Liver (tissue), 8 donors: ENCODE measurements at regions not wholly inside any gene's neighbourhood (a gene's known extent, or its start where the extent isn't known, plus 50 kb on each side); places are given as distances from the start of the nearest gene placed in this dataset.

Source experiments
- DNase-seq: peaks from one replicate; pipeline ENCODE4 v3.0.0-alpha.2; 2017; ENCODE audit warnings: low spot score
- H3K27ac ChIP-seq, 2 donors: one replicate each; pipeline ENCODE4 v1.7.0; 2013; ENCODE audit warnings: inconsistent platforms in 2 of 2, low read length in 2 of 2, control low read depth in 1 of 2, low read depth in 1 of 2, mild to moderate bottlenecking in 1 of 2
- H3K27me3 ChIP-seq, 4 donors: one replicate each; pipeline versions ENCODE4 v1.6.1 to v1.7.0; 2013; ENCODE audit warnings: low read length in 3 of 4, inconsistent platforms in 1 of 4, mild to moderate bottlenecking in 1 of 4, moderate library complexity in 1 of 4; ENCODE audit not compliant: control insufficient read depth in 4 of 4, insufficient read depth in 4 of 4
- H3K36me3 ChIP-seq, 4 donors: one replicate each; pipeline versions ENCODE4 v1.6.1 to v1.7.0; 2013; ENCODE audit warnings: low read length in 3 of 4, mild to moderate bottlenecking in 3 of 4, low read depth in 1 of 4, moderate library complexity in 1 of 4; ENCODE audit not compliant: control insufficient read depth in 4 of 4, insufficient read depth in 3 of 4
- H3K4me1 ChIP-seq, 4 donors: one replicate each; pipeline versions ENCODE4 v1.6.1 to v1.7.0; 2013; ENCODE audit warnings: low read length in 3 of 4, mild to moderate bottlenecking in 3 of 4, moderate library complexity in 1 of 4; ENCODE audit not compliant: control insufficient read depth in 4 of 4, insufficient read depth in 4 of 4
- H3K4me3 ChIP-seq, 3 donors: one replicate each; pipeline versions ENCODE4 v1.6.1 to v1.7.0; 2013; ENCODE audit warnings: low read length in 3 of 3, control low read depth in 1 of 3, low read depth in 1 of 3, mild to moderate bottlenecking in 1 of 3
- H3K9ac ChIP-seq, 2 donors: one replicate each; pipeline ENCODE4 v1.7.0; 2013; ENCODE audit warnings: low read length in 2 of 2, mild to moderate bottlenecking in 2 of 2, moderate library complexity in 2 of 2, control low read depth in 1 of 2, low read depth in 1 of 2
- H3K9me3 ChIP-seq, 4 donors: one replicate each; pipeline versions ENCODE4 v1.6.1 to v1.7.0; 2013; ENCODE audit warnings: low read length in 3 of 4; ENCODE audit not compliant: control insufficient read depth in 4 of 4
- ATF3 ChIP-seq: IDR thresholded peaks from 2 replicates; pipeline ENCODE4 v1.6.1; 2016; ENCODE audit warnings: antibody characterized with exemption
- CTCF ChIP-seq: fragments of 150-350 bp; IDR thresholded peaks from 2 replicates; pipeline ENCODE4 v1.5.1; 2017; ENCODE audit warnings: improper control_type of control experiment, low read depth, low read length; ENCODE audit not compliant: missing input control
- EGR1 ChIP-seq, 2 donors: IDR thresholded peaks; 2 replicates each; pipeline ENCODE4 v1.6.1; 2016 to 2018; ENCODE audit warnings: antibody characterized with exemption in 2 of 2, low read depth in 2 of 2
- FOXA1 ChIP-seq: IDR thresholded peaks from 2 replicates; pipeline ENCODE4 v1.6.1; 2016; ENCODE audit warnings: antibody characterized with exemption
- FOXA2 ChIP-seq: IDR thresholded peaks from 2 replicates; pipeline ENCODE4 v1.6.1; 2016; ENCODE audit warnings: antibody characterized with exemption
- GABPA ChIP-seq, 2 donors: IDR thresholded peaks in 1 of 2; conservative IDR thresholded peaks in 1 of 2; 2 replicates each; pipeline ENCODE4 v1.6.1; 2016; ENCODE audit warnings: antibody characterized with exemption in 2 of 2, mild to moderate bottlenecking in 1 of 2, moderate library complexity in 1 of 2
- HNF4A ChIP-seq, 2 donors: conservative IDR thresholded peaks; 2 replicates each; pipeline ENCODE4 v1.6.1; 2016; ENCODE audit warnings: antibody characterized with exemption in 2 of 2, mild to moderate bottlenecking in 2 of 2
- HNF4G ChIP-seq: IDR thresholded peaks from 2 replicates; pipeline ENCODE4 v1.6.1; 2016; ENCODE audit warnings: antibody characterized with exemption
- JUND ChIP-seq, 2 donors: IDR thresholded peaks; 2 replicates each; pipeline ENCODE4 v1.6.1; 2016; ENCODE audit warnings: antibody characterized with exemption in 2 of 2
- MAX ChIP-seq: IDR thresholded peaks from 2 replicates; pipeline ENCODE4 v1.6.1; 2016; ENCODE audit warnings: antibody characterized with exemption
- NR2F2 ChIP-seq: IDR thresholded peaks from 2 replicates; pipeline ENCODE4 v1.6.1; 2016; ENCODE audit warnings: antibody characterized with exemption
- RAD21 ChIP-seq, 2 donors: IDR thresholded peaks; 2 replicates each; pipeline ENCODE4 v1.6.1; 2016; ENCODE audit warnings: antibody characterized with exemption in 2 of 2, mild to moderate bottlenecking in 2 of 2
- REST ChIP-seq: IDR thresholded peaks from 2 replicates; pipeline ENCODE4 v1.6.1; 2016; ENCODE audit warnings: antibody characterized with exemption, mild to moderate bottlenecking
- RXRA ChIP-seq, 2 donors: IDR thresholded peaks; 2 replicates each; pipeline ENCODE4 v1.6.1; 2017 to 2018; ENCODE audit warnings: antibody characterized with exemption in 2 of 2, mild to moderate bottlenecking in 1 of 2
- SP1 ChIP-seq: IDR thresholded peaks from 2 replicates; pipeline ENCODE4 v1.6.1; 2018; ENCODE audit warnings: antibody characterized with exemption, mild to moderate bottlenecking
- TAF1 ChIP-seq: conservative IDR thresholded peaks from 2 replicates; pipeline ENCODE4 v1.6.1; 2016; ENCODE audit warnings: antibody characterized with exemption, mild to moderate bottlenecking
- YY1 ChIP-seq: IDR thresholded peaks from 2 replicates; pipeline ENCODE4 v1.6.1; 2016; ENCODE audit warnings: antibody characterized with exemption, mild to moderate bottlenecking
- ZBTB33 ChIP-seq: IDR thresholded peaks from 2 replicates; pipeline ENCODE4 v1.6.1; 2016; ENCODE audit warnings: antibody characterized with exemption
- WGBS: extraction: QIAGEN DNeasy Blood & Tissue Kit; methylation state at CpG from one replicate; pipeline ENCODE4 v1.1.7; 2013; 5-methylcytosine and 5-hydroxymethylcytosine counted together
- donor health status: healthy.
- donor health status: healthy.
- donor health status: healthy.
- donor health status: healthy.
- donor health status: healthy.

GRCh38 chr6:87784051-87784450 lies 82.0 kb upstream of the AKIRIN2 start:
- Histone ChIP-seq H3K4me1 (peaks cover 3 to 18% (median 12%) of the 10 kb centered on the region in 4 donors), H3K27me3 (no peaks in the 10 kb centered on the region), H3K4me3 (no peak overlapping the region), H3K27ac (no peak overlapping the region), H3K9ac (no peak overlapping the region), H3K36me3 (no peaks in the 10 kb centered on the region), H3K9me3 (no peaks in the 10 kb centered on the region)
- DNase-seq, result no peak
- TF ChIP-seq CTCF, result no peak
- no peak for TF ChIP-seq MAX
- no peak for TF ChIP-seq HNF4G
- TF ChIP-seq YY1, result no peak
- no peak for TF ChIP-seq JUND (IDR thresholded peaks at IDR 0.05)
- no peak for TF ChIP-seq GABPA (IDR thresholded peaks at IDR 0.05 in 1 of 2, conservative IDR thresholded peaks at IDR 0.05 in 1 of 2)
- no peak for TF ChIP-seq HNF4A (conservative IDR thresholded peaks at IDR 0.05)
- TF ChIP-seq FOXA2, result no peak
- TF ChIP-seq SP1, result no peak
- no peak for TF ChIP-seq ATF3

- no peak for DNase-seq
- Histone ChIP-seq H3K4me3 (no peak overlapping the region), H3K4me1 (peaks cover 0 to 7% (median 5%) of the 10 kb centered on the region in 4 donors), H3K36me3 (no peaks in the 10 kb centered on the region), H3K27me3 (no peaks in the 10 kb centered on the region), H3K9ac (no peak overlapping the region), H3K9me3 (no peaks in the 10 kb centered on the region), H3K27ac (no peak overlapping the region)
- no peak for TF ChIP-seq MAX
- no peak for TF ChIP-seq FOXA1
- TF ChIP-seq RAD21 (IDR thresholded peaks at IDR 0.05), result no peak
- TF ChIP-seq JUND (IDR thresholded peaks at IDR 0.05), result no peak
- no peak for TF ChIP-seq HNF4G
- TF ChIP-seq GABPA (IDR thresholded peaks at IDR 0.05 in 1 of 2, conservative IDR thresholded peaks at IDR 0.05 in 1 of 2), result no peak
- TF ChIP-seq HNF4A (conservative IDR thresholded peaks at IDR 0.05), result no peak
- TF ChIP-seq RXRA (IDR thresholded peaks at IDR 0.05), result no peak
- no peak for TF ChIP-seq FOXA2
- no peak for TF ChIP-seq SP1
- no peak for TF ChIP-seq TAF1
- TF ChIP-seq YY1, result no peak
- TF ChIP-seq EGR1 (IDR thresholded peaks at IDR 0.05; ENCODE audit: low read depth in 2 of 2), result no peak
- no peak for TF ChIP-seq ATF3
- no peak for TF ChIP-seq NR2F2
- TF ChIP-seq CTCF, result no peak
- no peak for TF ChIP-seq ZBTB33
- no peak for TF ChIP-seq REST
- WGBS, result 92% methylated on average over 2 of the region's 2 CpGs
Observed at GRCh38 chr6:87779542-87779941, 77.5 kb upstream of the AKIRIN2 start.
